ENCODE measurements at regions not wholly inside any gene's neighbourhood (a gene's known extent, or its start where the extent isn't known, plus 50 kb on each side); places are given as distances from the start of the nearest gene placed in this dataset.

GRCh38 chr4:82123934-82124333, 249.9 kb downstream of the HNRNPD start:
- no peak for TF ChIP-seq POLR2AphosphoS5 (IDR thresholded peaks at IDR 0.05)
- TF ChIP-seq CTCF (IDR thresholded peaks at IDR 0.05): no peak

Data from transverse colon (tissue), 4 donors.